ENCODE measurements at regions not wholly inside any gene's neighbourhood (a gene's known extent, or its start where the extent isn't known, plus 50 kb on each side); places are given as distances from the start of the nearest gene placed in this dataset.
A peak's percentile ranks its signal among the peaks of the same experiment; 100 is the strongest.
"Not testable (repeated sequence)": the region's sequence is repeated elsewhere in the genome, so short reads cannot be mapped to it uniquely, and the experiment has no call there.

GRCh38 chr7:35891004-35891830, 90.4 kb downstream of the SEPTIN7 start:
- Mint-ChIP-seq H3K9me3 (no peaks in the 10 kb centered on the region), H3K4me3 (no peak overlapping the region), H3K27me3 (no peaks in the 10 kb centered on the region), H3K36me3 (peaks cover 35 to 45% of the 10 kb centered on the region in 2 donors), H3K4me1 (peaks cover 6 to 17% of the 10 kb centered on the region in 2 donors), H3K27ac (no peak overlapping the region)
- DNase-seq (no peak), ATAC-seq (replicated peaks) (no peak)

GRCh38 chr7:35893649-35894048, 92.8 kb downstream of the SEPTIN7 start:
- Mint-ChIP-seq H3K27me3 (no peaks in the 10 kb centered on the region), H3K36me3 (peaks cover 29 to 33% of the 10 kb centered on the region in 2 donors), H3K9me3 (no peaks in the 10 kb centered on the region), H3K4me3 (no peak overlapping the region), H3K27ac (peak overlapping the region; percentile 42), H3K4me1 (peaks cover 6 to 12% of the 10 kb centered on the region in 2 donors)
- no peak for DNase-seq
- no peak for ATAC-seq (replicated peaks)

GRCh38 chr7:35894721-35895120, 93.9 kb downstream of the SEPTIN7 start:
- Mint-ChIP-seq H3K27ac (no peak overlapping the region), H3K4me3 (no peak overlapping the region), H3K27me3 (no peaks in the 10 kb centered on the region), H3K36me3 (peaks cover 23 to 28% of the 10 kb centered on the region in 2 donors), H3K4me1 (peaks cover 2 to 4% of the 10 kb centered on the region in 2 donors), H3K9me3 (no peaks in the 10 kb centered on the region)
- no peak for DNase-seq
- no peak for ATAC-seq (replicated peaks)

- Mint-ChIP-seq H3K4me3 (no peak overlapping the region), H3K27ac (no peak overlapping the region), H3K36me3 (peaks cover 7 to 14% of the 10 kb centered on the region in 2 donors), H3K9me3 (no peaks in the 10 kb centered on the region), H3K4me1 (no peaks in the 10 kb centered on the region), H3K27me3 (no peaks in the 10 kb centered on the region)
- DNase-seq (no peak), ATAC-seq (replicated peaks) (no peak)
These were observed 99.8 kb downstream of the SEPTIN7 start for GRCh38 chr7:35900651-35901050.

GRCh38 chr7:35905555-35905954, 104.7 kb downstream of the SEPTIN7 start:
- Mint-ChIP-seq H3K4me1 (peaks cover 2 to 7% of the 10 kb centered on the region in 2 donors), H3K27ac (no peak overlapping the region), H3K27me3 (no peaks in the 10 kb centered on the region), H3K9me3 (no peaks in the 10 kb centered on the region), H3K36me3 (peaks cover 4 to 13% of the 10 kb centered on the region in 2 donors), H3K4me3 (no peak overlapping the region)
- DNase-seq: no peak
- no peak for ATAC-seq (replicated peaks)

- Mint-ChIP-seq H3K36me3 (peaks cover 9 to 20% of the 10 kb centered on the region in 2 donors), H3K4me3 (no peak overlapping the region), H3K9me3 (no peaks in the 10 kb centered on the region), H3K27ac (peak overlapping the region; percentile 62), H3K27me3 (no peaks in the 10 kb centered on the region), H3K4me1 (peaks cover 2 to 7% of the 10 kb centered on the region in 2 donors)
- ATAC-seq (replicated peaks): peak; percentile 92 to 95
- DNase-seq: peak; percentile 61
These were observed 105.5 kb downstream of the SEPTIN7 start for GRCh38 chr7:35906191-35906908.

GRCh38 chr7:35908331-35909216, 107.7 kb downstream of the SEPTIN7 start:
- no peak for ATAC-seq (replicated peaks)

GRCh38 chr7:35909870-35910357, 109.1 kb downstream of the SEPTIN7 start:
- H3K36me3 Mint-ChIP-seq: peaks cover 27 to 32% of the 10 kb centered on the region in 2 donors
- ATAC-seq (replicated peaks): no peak

More at GRCh38 chr7:35908331-35909216, 107.7 kb downstream of the SEPTIN7 start:
- no peaks in the 10 kb centered on the region for H3K27me3 Mint-ChIP-seq
- H3K4me1 Mint-ChIP-seq: peaks cover 2 to 7% of the 10 kb centered on the region in 2 donors
- H3K36me3 Mint-ChIP-seq: peaks cover 24 to 31% of the 10 kb centered on the region in 2 donors
- no peak overlapping the region for H3K4me3 Mint-ChIP-seq
- no peaks in the 10 kb centered on the region for H3K9me3 Mint-ChIP-seq
- peak overlapping the region; percentile 56 for H3K27ac Mint-ChIP-seq
- no peak for DNase-seq

GRCh38 chr7:35910621-35911020, 109.8 kb downstream of the SEPTIN7 start:
- not testable (repeated sequence) for H3K27ac Mint-ChIP-seq, H3K4me1 Mint-ChIP-seq
- H3K36me3 Mint-ChIP-seq: peaks cover 29 to 30% of the 10 kb centered on the region in 2 donors

More at GRCh38 chr7:35909870-35910357, 109.1 kb downstream of the SEPTIN7 start:
- no peaks in the 10 kb centered on the region for H3K27me3 Mint-ChIP-seq
- no peak overlapping the region for H3K4me3 Mint-ChIP-seq
- H3K27ac Mint-ChIP-seq: no peak overlapping the region
- peaks cover 2 to 7% of the 10 kb centered on the region in 2 donors for H3K4me1 Mint-ChIP-seq
- no peak for DNase-seq
- no peaks in the 10 kb centered on the region for H3K9me3 Mint-ChIP-seq

GRCh38 chr7:35913350-35913749, 112.5 kb downstream of the SEPTIN7 start:
- H3K27me3 Mint-ChIP-seq; H3K4me1 Mint-ChIP-seq; DNase-seq; H3K4me3 Mint-ChIP-seq; H3K9me3 Mint-ChIP-seq; H3K27ac Mint-ChIP-seq; ATAC-seq (replicated peaks): not testable (repeated sequence)
- peaks cover 34% of the 10 kb centered on the region in 2 donors for H3K36me3 Mint-ChIP-seq

More at GRCh38 chr7:35910621-35911020, 109.8 kb downstream of the SEPTIN7 start:
- DNase-seq; H3K9me3 Mint-ChIP-seq; H3K27me3 Mint-ChIP-seq; H3K4me3 Mint-ChIP-seq; ATAC-seq (replicated peaks): not testable (repeated sequence)

- DNase-seq; H3K27ac Mint-ChIP-seq; ATAC-seq (replicated peaks); H3K9me3 Mint-ChIP-seq; H3K4me3 Mint-ChIP-seq; H3K27me3 Mint-ChIP-seq: not testable (repeated sequence)
- H3K36me3 Mint-ChIP-seq: peaks cover 38% of the 10 kb centered on the region in 2 donors
- H3K4me1 Mint-ChIP-seq: peaks cover 8 to 14% of the 10 kb centered on the region in 2 donors
These were observed 113.4 kb downstream of the SEPTIN7 start for GRCh38 chr7:35914214-35914613.

GRCh38 chr7:35915247-35915955, 114.5 kb downstream of the SEPTIN7 start:
- not testable (repeated sequence) for H3K27me3 Mint-ChIP-seq; H3K4me3 Mint-ChIP-seq; ATAC-seq (replicated peaks); H3K9me3 Mint-ChIP-seq; DNase-seq; H3K27ac Mint-ChIP-seq
- peaks cover 11 to 22% of the 10 kb centered on the region in 2 donors for H3K4me1 Mint-ChIP-seq
- peaks cover 38 to 42% of the 10 kb centered on the region in 2 donors for H3K36me3 Mint-ChIP-seq

- H3K27ac Mint-ChIP-seq; H3K4me3 Mint-ChIP-seq; H3K9me3 Mint-ChIP-seq; DNase-seq; ATAC-seq (replicated peaks); H3K27me3 Mint-ChIP-seq: not testable (repeated sequence)
- peaks cover 11 to 22% of the 10 kb centered on the region in 2 donors for H3K4me1 Mint-ChIP-seq
- H3K36me3 Mint-ChIP-seq: peaks cover 21 to 24% of the 10 kb centered on the region in 2 donors
These were observed 117.4 kb downstream of the SEPTIN7 start for GRCh38 chr7:35918217-35918616.
